ENCODE measurements at regions not wholly inside any gene's neighbourhood (a gene's known extent, or its start where the extent isn't known, plus 50 kb on each side); places are given as distances from the start of the nearest gene placed in this dataset.

- ChIA-PET CTCF (no interaction called here), POLR2A (ENCODE audit: low non-redundant PET) (no interaction called here)
- Histone ChIP-seq H3K4me1 (ENCODE audit: insufficient read depth, low read length, poor library complexity, severe bottlenecking) (no peaks in the 10 kb centered on the region), H3K27me3 (replicated peaks; ENCODE audit: insufficient read depth, low read depth, low read length, poor library complexity) (no peaks in the 10 kb centered on the region), H3K27ac (ENCODE audit: low read depth, low read length, poor library complexity, severe bottlenecking) (no peak overlapping the region), H3K9me3 (ENCODE audit: low read depth, low read length, poor library complexity, severe bottlenecking) (peaks cover 30% of the 10 kb centered on the region), H3K4me3 (ENCODE audit: low read depth, low read length, poor library complexity, severe bottlenecking) (no peak overlapping the region), H3K36me3 (ENCODE audit: insufficient read depth, low read length, poor library complexity, severe bottlenecking) (no peaks in the 10 kb centered on the region)
- no TSS peak for BruUV-seq (replicated peaks)
- intact Hi-C loops (cut with micrococcal nuclease; ENCODE audit: unreplicated experiment), result no loop called here
- no peak for DNase-seq (ENCODE audit: low spot score)
- TF ChIP-seq EZH2 (IDR thresholded peaks at IDR 0.05; ENCODE audit: borderline replicate concordance, low read depth, low read length, poor library complexity, severe bottlenecking) (no peak), CTCF (conservative IDR thresholded peaks at IDR 0.05; ENCODE audit: low read depth, low read length) (no peak)
These were observed 264.9 kb downstream of the UQCRFS1 start for GRCh38 chr19:28948026-28948425.

GRCh38 chr19:28943651-28944050 is 269.3 kb downstream of the UQCRFS1 start:
- Histone ChIP-seq H3K27me3 (replicated peaks; ENCODE audit: insufficient read depth, low read depth, low read length, poor library complexity) (no peaks in the 10 kb centered on the region), H3K4me3 (ENCODE audit: low read depth, low read length, poor library complexity, severe bottlenecking) (no peak overlapping the region), H3K27ac (ENCODE audit: low read depth, low read length, poor library complexity, severe bottlenecking) (no peak overlapping the region), H3K36me3 (ENCODE audit: insufficient read depth, low read length, poor library complexity, severe bottlenecking) (no peaks in the 10 kb centered on the region), H3K9me3 (ENCODE audit: low read depth, low read length, poor library complexity, severe bottlenecking) (peaks cover 24% of the 10 kb centered on the region), H3K4me1 (ENCODE audit: insufficient read depth, low read length, poor library complexity, severe bottlenecking) (no peaks in the 10 kb centered on the region)
- POLR2A ChIA-PET (ENCODE audit: low non-redundant PET), result no interaction called here
- CTCF ChIA-PET, result no interaction called here
- BruUV-seq (replicated peaks), result no TSS peak
- intact Hi-C loops (cut with micrococcal nuclease; ENCODE audit: unreplicated experiment), result no loop called here
- no peak for DNase-seq (ENCODE audit: low spot score)
- TF ChIP-seq CTCF (conservative IDR thresholded peaks at IDR 0.05; ENCODE audit: low read depth, low read length), result no peak

GRCh38 chr19:28941833-28942232 is 271.1 kb downstream of the UQCRFS1 start:
- BruUV-seq (replicated peaks), result no TSS peak

More at GRCh38 chr19:28941833-28942232, 271.1 kb downstream of the UQCRFS1 start:
- intact Hi-C loops (cut with micrococcal nuclease; ENCODE audit: unreplicated experiment), result no loop called here
- DNase-seq (ENCODE audit: low spot score), result no peak
- peaks cover 24% of the 10 kb centered on the region for H3K9me3 ChIP-seq (ENCODE audit: low read depth, low read length, poor library complexity, severe bottlenecking)
- no peak overlapping the region for H3K27ac ChIP-seq (ENCODE audit: low read depth, low read length, poor library complexity, severe bottlenecking)
- H3K4me3 ChIP-seq (ENCODE audit: low read depth, low read length, poor library complexity, severe bottlenecking), result no peak overlapping the region
- H3K36me3 ChIP-seq (ENCODE audit: insufficient read depth, low read length, poor library complexity, severe bottlenecking), result no peaks in the 10 kb centered on the region
- H3K27me3 ChIP-seq (replicated peaks; ENCODE audit: insufficient read depth, low read depth, low read length, poor library complexity), result no peaks in the 10 kb centered on the region
- POLR2A ChIA-PET (ENCODE audit: low non-redundant PET), result no interaction called here
- TF ChIP-seq CTCF (conservative IDR thresholded peaks at IDR 0.05; ENCODE audit: low read depth, low read length), result no peak
- TF ChIP-seq EZH2 (IDR thresholded peaks at IDR 0.05; ENCODE audit: borderline replicate concordance, low read depth, low read length, poor library complexity, severe bottlenecking), result no peak
- H3K4me1 ChIP-seq (ENCODE audit: insufficient read depth, low read length, poor library complexity, severe bottlenecking), result no peaks in the 10 kb centered on the region
- CTCF ChIA-PET, result no interaction called here
